ENCODE measurements at regions not wholly inside any gene's neighbourhood (a gene's known extent, or its start where the extent isn't known, plus 50 kb on each side); places are given as distances from the start of the nearest gene placed in this dataset.

DNA sequence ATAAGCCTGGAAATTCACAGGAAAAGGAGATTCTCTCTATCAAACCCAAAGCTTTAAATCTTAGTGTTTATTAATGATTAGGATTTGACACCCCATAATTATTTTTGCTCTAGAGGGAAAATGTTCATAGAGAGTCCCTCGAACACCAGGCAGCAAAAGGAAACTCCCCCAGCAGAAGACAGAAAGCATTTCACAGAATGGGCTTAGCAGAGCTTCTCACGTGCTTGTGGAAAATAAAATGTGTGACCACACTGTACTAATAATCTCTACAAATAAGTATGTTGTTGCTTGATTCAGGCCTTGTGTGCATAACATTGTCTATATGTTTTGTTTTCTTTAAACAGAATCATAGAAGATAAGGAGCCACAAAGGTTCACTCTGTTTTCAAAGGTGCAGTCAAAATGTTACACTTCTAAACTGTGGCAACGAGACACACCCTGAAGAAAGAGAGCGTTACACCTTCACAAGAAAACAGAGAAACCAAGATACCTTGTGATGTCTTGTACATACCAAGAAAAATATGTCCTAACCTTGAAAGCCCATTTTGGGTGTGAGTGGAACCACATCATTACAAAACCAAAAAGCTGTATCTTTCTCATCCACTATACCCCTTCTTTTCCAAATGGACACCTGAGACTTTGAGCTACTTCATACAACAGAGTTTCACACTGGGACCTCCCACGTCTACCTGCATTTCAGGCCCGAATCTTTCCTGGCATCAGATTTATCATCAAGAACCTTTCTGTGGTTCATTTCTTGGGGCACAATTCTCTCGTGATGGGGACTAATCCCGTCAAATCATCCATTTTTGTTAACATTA lies 282.5 kb downstream of the ETS1 start:
- no peaks in the 10 kb centered on the region for H3K9me2 ChIP-seq (ENCODE audit: insufficient read depth, low read length)
- TF ChIP-seq EZH2 (IDR thresholded peaks at IDR 0.05; ENCODE audit: borderline replicate concordance, insufficient read depth, low read length, poor library complexity, severe bottlenecking) (no peak), TAF1 (IDR thresholded peaks at IDR 0.05; ENCODE audit: low read depth) (no peak), EP300 (conservative IDR thresholded peaks at IDR 0.05; ENCODE audit: poor library complexity, severe bottlenecking) (no peak), MXI1 (conservative IDR thresholded peaks at IDR 0.05; ENCODE audit: poor library complexity, severe bottlenecking) (no peak), RAD21 (conservative IDR thresholded peaks at IDR 0.05) (no peak), POLR2AphosphoS5 (IDR thresholded peaks at IDR 0.05) (no peak), SMC3 (conservative IDR thresholded peaks at IDR 0.05; ENCODE audit: poor library complexity) (no peak), CTCF (IDR thresholded peaks at IDR 0.05; ENCODE audit: poor library complexity, severe bottlenecking) (no peak)
- TF ChIP-seq, protein P1, sequence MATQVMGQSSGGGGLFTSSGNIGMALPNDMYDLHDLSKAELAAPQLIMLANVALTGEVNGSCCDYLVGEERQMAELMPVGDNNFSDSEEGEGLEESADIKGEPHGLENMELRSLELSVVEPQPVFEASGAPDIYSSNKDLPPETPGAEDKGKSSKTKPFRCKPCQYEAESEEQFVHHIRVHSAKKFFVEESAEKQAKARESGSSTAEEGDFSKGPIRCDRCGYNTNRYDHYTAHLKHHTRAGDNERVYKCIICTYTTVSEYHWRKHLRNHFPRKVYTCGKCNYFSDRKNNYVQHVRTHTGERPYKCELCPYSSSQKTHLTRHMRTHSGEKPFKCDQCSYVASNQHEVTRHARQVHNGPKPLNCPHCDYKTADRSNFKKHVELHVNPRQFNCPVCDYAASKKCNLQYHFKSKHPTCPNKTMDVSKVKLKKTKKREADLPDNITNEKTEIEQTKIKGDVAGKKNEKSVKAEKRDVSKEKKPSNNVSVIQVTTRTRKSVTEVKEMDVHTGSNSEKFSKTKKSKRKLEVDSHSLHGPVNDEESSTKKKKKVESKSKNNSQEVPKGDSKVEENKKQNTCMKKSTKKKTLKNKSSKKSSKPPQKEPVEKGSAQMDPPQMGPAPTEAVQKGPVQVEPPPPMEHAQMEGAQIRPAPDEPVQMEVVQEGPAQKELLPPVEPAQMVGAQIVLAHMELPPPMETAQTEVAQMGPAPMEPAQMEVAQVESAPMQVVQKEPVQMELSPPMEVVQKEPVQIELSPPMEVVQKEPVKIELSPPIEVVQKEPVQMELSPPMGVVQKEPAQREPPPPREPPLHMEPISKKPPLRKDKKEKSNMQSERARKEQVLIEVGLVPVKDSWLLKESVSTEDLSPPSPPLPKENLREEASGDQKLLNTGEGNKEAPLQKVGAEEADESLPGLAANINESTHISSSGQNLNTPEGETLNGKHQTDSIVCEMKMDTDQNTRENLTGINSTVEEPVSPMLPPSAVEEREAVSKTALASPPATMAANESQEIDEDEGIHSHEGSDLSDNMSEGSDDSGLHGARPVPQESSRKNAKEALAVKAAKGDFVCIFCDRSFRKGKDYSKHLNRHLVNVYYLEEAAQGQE (IDR thresholded peaks at IDR 0.05; ENCODE audit: borderline replicate concordance) = no peak
- no peak overlapping the region for H3K4me3 ChIP-seq (ENCODE audit: low read length)
- H3K27ac ChIP-seq (ENCODE audit: low read length) = no peak overlapping the region
- H2AFZ ChIP-seq (ENCODE audit: low read depth, low read length) = no peak overlapping the region
- no peaks in the 10 kb centered on the region for H3K9me3 ChIP-seq (ENCODE audit: low read length)
- no peaks in the 10 kb centered on the region for H3K79me2 ChIP-seq (replicated peaks; ENCODE audit: insufficient read depth, low read length)
- no peak overlapping the region for H3K4me2 ChIP-seq (ENCODE audit: low read length)
- H3K27me3 ChIP-seq (ENCODE audit: insufficient read depth, low read depth, low read length) = no peaks in the 10 kb centered on the region
- H3K36me3 ChIP-seq (ENCODE audit: insufficient read depth, low read length) = no peaks in the 10 kb centered on the region
- H4K20me1 ChIP-seq (ENCODE audit: insufficient read depth) = no peaks in the 10 kb centered on the region
- H3F3A ChIP-seq (ENCODE audit: insufficient read depth, low read length, poor library complexity, severe bottlenecking) = no peaks in the 10 kb centered on the region
- no peak overlapping the region for H3K9ac ChIP-seq (ENCODE audit: low read length)

- Histone ChIP-seq H3K4me3 (ENCODE audit: low read length) (no peak overlapping the region), H3K9ac (ENCODE audit: low read length) (no peak overlapping the region), H3K27me3 (ENCODE audit: insufficient read depth, low read depth, low read length) (no peaks in the 10 kb centered on the region), H3F3A (ENCODE audit: insufficient read depth, low read length, poor library complexity, severe bottlenecking) (no peaks in the 10 kb centered on the region), H3K79me2 (replicated peaks; ENCODE audit: insufficient read depth, low read length) (no peaks in the 10 kb centered on the region), H3K9me2 (ENCODE audit: insufficient read depth, low read length) (no peaks in the 10 kb centered on the region), H3K27ac (ENCODE audit: low read length) (no peak overlapping the region), H3K9me3 (ENCODE audit: low read length) (no peaks in the 10 kb centered on the region), H3K36me3 (ENCODE audit: insufficient read depth, low read length) (no peaks in the 10 kb centered on the region), H4K20me1 (ENCODE audit: insufficient read depth) (no peaks in the 10 kb centered on the region), H3K4me2 (ENCODE audit: low read length) (no peak overlapping the region), H2AFZ (ENCODE audit: low read depth, low read length) (no peak overlapping the region)
- TF ChIP-seq EP300 (conservative IDR thresholded peaks at IDR 0.05; ENCODE audit: poor library complexity, severe bottlenecking) = no peak
- TF ChIP-seq MXI1 (conservative IDR thresholded peaks at IDR 0.05; ENCODE audit: poor library complexity, severe bottlenecking) = no peak
These were observed 283.2 kb downstream of the ETS1 start for GRCh38 chr11:128304116-128304515.
